Endothelial cell of umbilical vein (primary cell): ENCODE measurements at regions not wholly inside any gene's neighbourhood (a gene's known extent, or its start where the extent isn't known, plus 50 kb on each side); places are given as distances from the start of the nearest gene placed in this dataset.

Source experiments
- BruUV-seq: library from RNA; stranded (reverse); fragments of 400-500 nt; replicated peaks from 2 replicates; lab custom pipeline; 2021; lab: Mats Ljungman, UMichigan
- CTCF ChIA-PET: fragments of 300-600, 350-600 bp; sonication (Branson Sonifier 250); formaldehyde crosslinking; loops from one replicate; lab custom pipeline; 2021; ENCODE audit warnings: antibody characterized with exemption, inconsistent platforms; lab: Charles Lee
- POLR2A ChIA-PET: fragments of 300-600, 350-600 bp; sonication (Branson Sonifier 250); formaldehyde crosslinking; loops from one replicate; lab custom pipeline; 2021; ENCODE audit warnings: antibody characterized with exemption, inconsistent platforms; lab: Charles Lee
- DNase-seq: peaks from one replicate; pipeline ENCODE4 v3.0.0-alpha.2; 2011; ENCODE audit warnings: low read depth, low spot score
- FAIRE-seq: peaks from 2 replicates; lab custom pipeline; 2011; peaks lifted over from hg19 to GRCh38; lab: Jason Lieb, UNC
- H2AFZ ChIP-seq: 2 replicates; pipeline ENCODE4 v1.6.0; 2012; ENCODE audit warnings: low read depth, low read length, control low read depth, inconsistent platforms
- H3K27ac ChIP-seq: 2 replicates; pipeline ENCODE4 v1.5.1; 2011; ENCODE audit warnings: low read depth, mild to moderate bottlenecking, control low read depth, low read length, moderate library complexity; ENCODE audit not compliant: insufficient read depth
- H3K27me3 ChIP-seq, 2 experiments: 2 replicates each; pipeline versions ENCODE4 v1.6.0 to v1.6.1; 2011; ENCODE audit warnings: low read length in 2 of 2, mixed read lengths in 1 of 2; ENCODE audit not compliant: control insufficient read depth in 2 of 2, insufficient read depth in 2 of 2
- H3K36me3 ChIP-seq, 2 experiments: 2 replicates in 1 of 2; 3 replicates in 1 of 2; pipeline ENCODE4 v1.5.1; 2011; ENCODE audit warnings: low read length in 2 of 2, mild to moderate bottlenecking in 1 of 2, moderate library complexity in 1 of 2; ENCODE audit not compliant: control insufficient read depth in 2 of 2, insufficient read depth in 2 of 2; ENCODE audit errors: extremely low read depth in 1 of 2
- H3K4me1 ChIP-seq: 3 replicates; pipeline ENCODE4 v1.5.1; 2011; ENCODE audit warnings: mild to moderate bottlenecking, low read length; ENCODE audit not compliant: control insufficient read depth, insufficient read depth; ENCODE audit errors: extremely low read depth
- H3K4me2 ChIP-seq: 2 replicates; pipeline ENCODE4 v1.6.1; 2011; ENCODE audit warnings: low read length, control low read depth, mixed read lengths; ENCODE audit not compliant: insufficient read depth
- H3K4me3 ChIP-seq, 3 experiments: fragments of 200-600 bp in 1 of 3; sonication (generic), shearing (Covaris generic) in 1 of 3; replicated peaks in 1 of 3; 2 replicates each; pipeline ENCODE4 v1.5.1; 2011 to 2016; ENCODE audit warnings: control low read depth in 3 of 3, low read length in 3 of 3, mild to moderate bottlenecking in 2 of 3, inconsistent platforms in 1 of 3, low read depth in 1 of 3, moderate library complexity in 1 of 3; ENCODE audit not compliant: insufficient read depth in 1 of 3
- H3K79me2 ChIP-seq: 2 replicates; pipeline ENCODE4 v1.6.0; 2012; ENCODE audit warnings: low read length, inconsistent platforms; ENCODE audit not compliant: control insufficient read depth, insufficient read depth
- H3K9ac ChIP-seq: replicated peaks from 2 replicates; pipeline ENCODE3; 2011; ENCODE audit warnings: low read length, control low read depth; ENCODE audit not compliant: insufficient read depth; ENCODE audit errors: extremely low read depth
- H3K9me1 ChIP-seq: replicated peaks from 3 replicates; pipeline ENCODE4 v1.6.0; 2011; ENCODE audit warnings: mild to moderate bottlenecking, low read length; ENCODE audit not compliant: control insufficient read depth, insufficient read depth; ENCODE audit errors: extremely low read depth
- H3K9me3 ChIP-seq: replicated peaks from 2 replicates; pipeline ENCODE4 v1.5.1; 2012; ENCODE audit warnings: low read length, inconsistent platforms; ENCODE audit not compliant: control insufficient read depth, insufficient read depth
- H4K20me1 ChIP-seq: replicated peaks from 2 replicates; pipeline ENCODE3; 2011; ENCODE audit warnings: mild to moderate bottlenecking, low read length; ENCODE audit not compliant: control insufficient read depth, insufficient read depth; ENCODE audit errors: extremely low read depth
- CTCF ChIP-seq, 2 donors: IDR thresholded peaks; 1 replicate in 1 of 2; 2 replicates in 1 of 2; pipeline ENCODE4 v1.5.1; 2011; ENCODE audit warnings: low read length in 2 of 2, mild to moderate bottlenecking in 2 of 2, moderate library complexity in 2 of 2, control low read depth in 1 of 2, inconsistent platforms in 1 of 2, low read depth in 1 of 2; ENCODE audit not compliant: insufficient read depth in 1 of 2; ENCODE audit errors: extremely low read depth in 1 of 2
- EZH2 ChIP-seq: IDR thresholded peaks from 2 replicates; pipeline ENCODE4 v1.6.1; 2012; ENCODE audit warnings: borderline replicate concordance, low read depth, mild to moderate bottlenecking, moderate library complexity, low read length, inconsistent platforms; ENCODE audit not compliant: severe bottlenecking
- FOS ChIP-seq: IDR thresholded peaks from 2 replicates; pipeline ENCODE4 v1.6.1; 2011; ENCODE audit warnings: mild to moderate bottlenecking, low read length, moderate library complexity, borderline replicate concordance; ENCODE audit not compliant: insufficient read depth
- GATA2 ChIP-seq: IDR thresholded peaks from 2 replicates; pipeline ENCODE4 v1.7.0; 2011; ENCODE audit warnings: low read depth, mild to moderate bottlenecking, moderate library complexity, mixed read lengths, low read length; ENCODE audit not compliant: insufficient read length, insufficient read depth
- JUN ChIP-seq: IDR thresholded peaks from 2 replicates; pipeline ENCODE4 v1.6.1; 2011; ENCODE audit warnings: borderline replicate concordance, low read depth; ENCODE audit not compliant: insufficient read length, insufficient read depth
- MAX ChIP-seq: IDR thresholded peaks from 2 replicates; pipeline ENCODE4 v1.6.1; 2011; ENCODE audit not compliant: insufficient read depth, insufficient read length
- MYC ChIP-seq: IDR thresholded peaks from one replicate; pipeline ENCODE4 v1.6.1; 2011; ENCODE audit warnings: mild to moderate bottlenecking, low read depth, low read length
- POLR2A ChIP-seq: IDR thresholded peaks from 2 replicates; pipeline ENCODE4 v1.6.1; 2012; ENCODE audit warnings: low read depth, mild to moderate bottlenecking, control low read depth, low read length
- POLR2AphosphoS5 ChIP-seq: IDR thresholded peaks from 2 replicates; pipeline ENCODE4 v1.6.1; 2012; ENCODE audit warnings: low read depth, mild to moderate bottlenecking, control low read depth, low read length, moderate library complexity; ENCODE audit not compliant: insufficient read depth
- dilution Hi-C: fragments of 300-500 bp; cut with MboI; formaldehyde crosslinking; loops from one replicate; pipeline ENCODE4 v1.15.0; 2019; ENCODE audit warnings: low sequenced_read_pairs; ENCODE audit not compliant: extremely low pct_ligation_motif_present
- intact Hi-C: fragments of 100-400 bp; cut with micrococcal nuclease; formaldehyde crosslinking; loops from one replicate; pipeline ENCODE4 v1.10.0; 2022

GRCh38 chr7:69531050-69531449 lies 67.2 kb upstream of the AUTS2 start:
- FAIRE-seq = no peak
- DNase-seq = no peak
- H3K9ac ChIP-seq = no peak overlapping the region
- ChIA-PET CTCF (no interaction called here), POLR2A (no interaction called here)
- H3K36me3 ChIP-seq = no peaks in the 10 kb centered on the region
- H3K4me3 ChIP-seq = no peak overlapping the region
- H4K20me1 ChIP-seq = no peaks in the 10 kb centered on the region
- H3K9me3 ChIP-seq = no peaks in the 10 kb centered on the region
- H3K27ac ChIP-seq = no peak overlapping the region
- H3K4me1 ChIP-seq = no peaks in the 10 kb centered on the region
- H3K9me1 ChIP-seq = no peaks in the 10 kb centered on the region
- no peak overlapping the region for H3K4me2 ChIP-seq
- TF ChIP-seq CTCF (IDR thresholded peaks at IDR 0.05; ENCODE audit: extremely low read depth in 1 of 2, insufficient read depth in 1 of 2, low read depth in 1 of 2, low read length in 2 of 2) = no peak
- no peak for TF ChIP-seq FOS
- no peak for TF ChIP-seq EZH2
- no peak for TF ChIP-seq JUN
- TF ChIP-seq POLR2A = no peak
- no peaks in the 10 kb centered on the region for H3K27me3 ChIP-seq
- no peaks in the 10 kb centered on the region for H3K79me2 ChIP-seq
- intact Hi-C loops (no loop called here), dilution Hi-C loops (no loop called here)
- no TSS peak for BruUV-seq
- H2AFZ ChIP-seq = no peak overlapping the region

GRCh38 chr7:69534461-69535041 lies 63.7 kb upstream of the AUTS2 start:
- TF ChIP-seq POLR2A (no peak), MAX (no peak), POLR2AphosphoS5 (no peak), CTCF (IDR thresholded peaks at IDR 0.05; ENCODE audit: extremely low read depth in 1 of 2, insufficient read depth in 1 of 2, low read depth in 1 of 2, low read length in 2 of 2) (no peak), GATA2 (no peak), JUN (no peak), EZH2 (no peak), MYC (no peak)
- Histone ChIP-seq H3K36me3 (no peaks in the 10 kb centered on the region), H3K79me2 (no peaks in the 10 kb centered on the region), H3K4me1 (no peaks in the 10 kb centered on the region), H3K4me2 (no peak overlapping the region), H3K4me3 (no peak overlapping the region), H3K9me1 (no peaks in the 10 kb centered on the region), H2AFZ (no peak overlapping the region), H4K20me1 (no peaks in the 10 kb centered on the region), H3K27me3 (no peaks in the 10 kb centered on the region), H3K9ac (no peak overlapping the region), H3K9me3 (no peaks in the 10 kb centered on the region), H3K27ac (no peak overlapping the region)
- dilution Hi-C loops = no loop called here
- DNase-seq = no peak
- intact Hi-C loops = no loop called here
- ChIA-PET CTCF (no interaction called here), POLR2A (no interaction called here)
- no peak for FAIRE-seq
- no TSS peak for BruUV-seq
